ENCODE measurements at regions not wholly inside any gene's neighbourhood (a gene's known extent, or its start where the extent isn't known, plus 50 kb on each side); places are given as distances from the start of the nearest gene placed in this dataset.
"Not testable (repeated sequence)": the region's sequence is repeated elsewhere in the genome, so short reads cannot be mapped to it uniquely, and the experiment has no call there.

- no peak for DNase-seq
- WGBS, 2 donors, result 38 to 59% methylated on average over 3 of the region's 3 CpGs
- Histone ChIP-seq H3K9me3 (no peaks in the 10 kb centered on the region), H3K4me1 (no peaks in the 10 kb centered on the region), H3K4me3 (no peak overlapping the region), H3K27me3 (no peaks in the 10 kb centered on the region), H3K36me3 (no peaks in the 10 kb centered on the region), H3K27ac (no peak overlapping the region)
- intact Hi-C loops (cut with DNase I), result no loop called here
- TF ChIP-seq CTCF (IDR thresholded peaks at IDR 0.05) (no peak), EP300 (IDR thresholded peaks at IDR 0.05) (no peak), POLR2A (IDR thresholded peaks at IDR 0.05) (no peak), POLR2AphosphoS5 (IDR thresholded peaks at IDR 0.05) (no peak)
Measured at GRCh38 chr9:19631181-19631580, 157.7 kb downstream of the SLC24A2 start.

GRCh38 chr9:19630760-19631159 is 158.1 kb downstream of the SLC24A2 start:
- Histone ChIP-seq H3K4me1 (no peaks in the 10 kb centered on the region), H3K27me3 (no peaks in the 10 kb centered on the region), H3K36me3 (no peaks in the 10 kb centered on the region), H3K27ac (no peak overlapping the region), H3K4me3 (no peak overlapping the region), H3K9me3 (no peaks in the 10 kb centered on the region)
- WGBS, 2 donors, result 34 to 37% methylated on average over 4 of the region's 4 CpGs
- TF ChIP-seq EP300 (IDR thresholded peaks at IDR 0.05), result no peak
- TF ChIP-seq POLR2AphosphoS5 (IDR thresholded peaks at IDR 0.05), result no peak
- no peak for TF ChIP-seq CTCF (IDR thresholded peaks at IDR 0.05)
- no peak for TF ChIP-seq POLR2A (IDR thresholded peaks at IDR 0.05)
- intact Hi-C loops (cut with DNase I), result no loop called here
- DNase-seq, result no peak

- H3K27ac ChIP-seq, result no peak overlapping the region
- DNase-seq, result no peak
- intact Hi-C loops (cut with DNase I), result no loop called here
- no peaks in the 10 kb centered on the region for H3K9me3 ChIP-seq
- H3K27me3 ChIP-seq, result no peaks in the 10 kb centered on the region
- 27 to 34% methylated on average over 3 of the region's 3 CpGs for WGBS, 2 donors
- no peak for TF ChIP-seq EP300 (IDR thresholded peaks at IDR 0.05)
- TF ChIP-seq POLR2AphosphoS5 (IDR thresholded peaks at IDR 0.05), result no peak
- no peak for TF ChIP-seq POLR2A (IDR thresholded peaks at IDR 0.05)
- TF ChIP-seq CTCF (IDR thresholded peaks at IDR 0.05), result no peak
- H3K4me1 ChIP-seq, result no peaks in the 10 kb centered on the region
- H3K36me3 ChIP-seq, result no peaks in the 10 kb centered on the region
- no peak overlapping the region for H3K4me3 ChIP-seq
Measured at GRCh38 chr9:19629488-19629887, 159.3 kb downstream of the SLC24A2 start.

GRCh38 chr9:19625426-19625825 is 163.4 kb downstream of the SLC24A2 start:
- H3K9me3 ChIP-seq; DNase-seq; H3K4me3 ChIP-seq; H3K27me3 ChIP-seq; H3K4me1 ChIP-seq; H3K27ac ChIP-seq; H3K36me3 ChIP-seq; intact Hi-C loops (cut with DNase I): not testable (repeated sequence)
- WGBS, 2 donors, result 95 to 100% methylated on average over 1 of the region's 1 CpG

GRCh38 chr9:19624519-19624918 is 164.3 kb downstream of the SLC24A2 start:
- Histone ChIP-seq H3K4me3 (no peak overlapping the region), H3K27ac (no peak overlapping the region), H3K9me3 (no peaks in the 10 kb centered on the region), H3K4me1 (no peaks in the 10 kb centered on the region), H3K36me3 (no peaks in the 10 kb centered on the region), H3K27me3 (no peaks in the 10 kb centered on the region)
- TF ChIP-seq CTCF (IDR thresholded peaks at IDR 0.05), result no peak
- TF ChIP-seq EP300 (IDR thresholded peaks at IDR 0.05), result no peak
- TF ChIP-seq POLR2AphosphoS5 (IDR thresholded peaks at IDR 0.05), result no peak
- no peak for TF ChIP-seq POLR2A (IDR thresholded peaks at IDR 0.05)
- intact Hi-C loops (cut with DNase I), result no loop called here
- no peak for DNase-seq
- 51 to 53% methylated on average over 3 of the region's 3 CpGs for WGBS, 2 donors

Measured in sigmoid colon (tissue), 6 donors.